ENCODE measurements at regions not wholly inside any gene's neighbourhood (a gene's known extent, or its start where the extent isn't known, plus 50 kb on each side); places are given as distances from the start of the nearest gene placed in this dataset.

DNA sequence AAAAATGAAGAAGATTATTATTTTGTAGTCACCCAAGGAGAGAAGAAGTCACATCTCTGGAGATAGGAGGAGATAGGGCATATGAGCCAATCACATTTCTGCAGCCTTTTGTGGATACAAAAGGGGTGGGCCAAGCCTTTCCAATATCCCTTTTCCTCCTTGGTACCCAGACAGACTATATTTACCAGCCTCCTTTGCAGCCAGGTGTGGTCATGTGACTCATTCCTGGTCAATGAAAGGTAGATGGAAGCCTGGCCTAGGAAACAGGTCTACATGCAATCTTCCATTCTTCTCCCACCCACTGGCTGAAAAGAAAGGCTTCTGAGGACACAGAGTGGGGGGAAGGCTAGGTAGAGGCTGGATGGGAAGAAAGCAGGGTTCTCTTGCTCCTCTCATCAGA is 58.1 kb upstream of the ERG start:
- intact Hi-C loops (cut with micrococcal nuclease), result no loop called here

DNA sequence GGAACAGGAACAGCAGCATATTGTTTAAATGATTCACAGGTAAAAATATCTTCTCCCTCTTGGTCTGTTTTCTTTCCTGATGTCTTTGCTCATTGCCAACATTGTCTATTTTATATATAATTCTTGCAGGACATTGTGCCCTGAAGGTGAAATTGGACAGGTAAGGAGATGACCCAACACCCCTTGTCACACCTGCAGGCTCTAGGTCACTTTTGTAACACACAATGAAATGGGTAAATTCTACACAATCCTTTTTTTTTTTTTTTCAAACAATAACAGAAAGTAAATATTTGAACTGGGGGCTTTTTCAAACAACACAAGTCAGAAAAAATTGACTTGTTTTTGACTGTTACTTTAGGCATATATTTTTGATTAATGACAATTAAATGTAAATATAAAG is 62.9 kb upstream of the ERG start:
- intact Hi-C loops (cut with micrococcal nuclease), result no loop called here

DNA sequence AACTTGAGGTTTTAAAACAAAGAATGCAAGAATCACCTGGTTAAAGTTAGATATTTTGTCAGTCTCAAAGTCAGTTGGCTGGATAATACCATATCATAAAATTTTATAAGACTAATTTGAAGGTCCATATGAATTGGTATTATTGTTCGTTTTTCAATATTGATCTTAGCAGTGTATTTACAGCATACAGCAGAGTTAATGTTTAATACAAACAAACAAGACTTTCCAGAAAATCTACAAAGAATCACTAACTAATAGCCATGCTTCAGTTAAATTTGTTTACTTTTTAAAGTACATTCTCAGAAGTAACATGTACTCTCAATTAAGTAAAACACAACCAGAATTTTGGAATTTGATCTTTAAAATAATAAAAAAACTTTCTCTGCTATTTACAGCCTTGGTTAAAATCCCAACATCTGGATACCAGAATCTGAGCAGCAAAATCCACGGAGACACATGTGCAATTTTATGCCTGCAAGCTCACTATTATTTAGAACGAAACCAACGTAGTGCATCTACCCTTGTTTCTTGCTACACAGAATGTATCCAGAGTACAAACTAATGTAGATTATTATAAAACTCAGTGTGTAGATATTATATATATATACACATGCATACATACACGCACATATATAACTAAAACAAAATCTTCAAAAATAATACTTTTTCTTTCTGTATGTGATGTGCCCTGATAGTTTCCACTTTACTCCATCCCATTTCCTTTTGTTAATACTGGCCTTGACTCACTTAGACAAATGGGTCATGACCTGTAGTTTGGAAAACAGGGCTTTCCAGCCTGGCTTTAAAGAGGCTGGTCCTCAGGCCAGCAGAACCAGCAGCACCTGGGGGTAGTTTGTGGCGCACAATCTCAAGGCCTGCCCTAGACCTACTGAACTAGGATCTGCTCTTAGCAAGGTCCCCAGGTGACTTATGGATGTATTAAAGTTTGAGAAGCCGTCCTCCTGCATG is 63.6 kb upstream of the ERG start:
- intact Hi-C loops (cut with micrococcal nuclease), result no loop called here

DNA sequence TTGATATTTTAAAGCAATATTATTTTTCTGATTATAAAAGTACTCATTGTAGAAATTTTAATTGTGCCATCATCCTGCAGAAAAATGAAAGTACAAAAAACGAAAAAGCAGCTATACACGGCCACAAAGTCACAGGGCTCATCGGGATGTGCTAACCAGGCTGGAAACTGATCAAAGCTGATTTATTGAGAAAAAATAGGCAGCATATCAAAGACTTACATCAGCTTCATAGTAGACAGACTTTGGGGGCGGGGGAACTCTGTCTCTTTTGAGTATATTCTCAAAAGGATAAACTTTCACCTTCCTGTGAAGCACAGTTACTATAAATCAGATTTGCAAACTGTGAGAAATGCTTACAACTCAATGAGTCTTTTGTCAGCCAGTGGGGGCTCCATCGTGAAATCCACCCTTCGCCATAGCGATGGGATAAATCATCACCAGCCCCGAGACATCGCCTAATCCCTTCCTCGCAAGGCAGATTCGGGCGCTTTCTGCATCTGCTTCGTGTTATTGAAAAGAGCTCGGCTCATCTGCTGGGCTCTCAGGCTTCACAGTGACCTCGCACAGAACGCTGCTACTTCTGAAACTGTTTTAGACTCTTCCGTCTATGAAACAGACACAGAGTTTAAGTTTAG is 69.2 kb upstream of the ERG start:
- intact Hi-C loops (cut with micrococcal nuclease), result no loop called here

DNA sequence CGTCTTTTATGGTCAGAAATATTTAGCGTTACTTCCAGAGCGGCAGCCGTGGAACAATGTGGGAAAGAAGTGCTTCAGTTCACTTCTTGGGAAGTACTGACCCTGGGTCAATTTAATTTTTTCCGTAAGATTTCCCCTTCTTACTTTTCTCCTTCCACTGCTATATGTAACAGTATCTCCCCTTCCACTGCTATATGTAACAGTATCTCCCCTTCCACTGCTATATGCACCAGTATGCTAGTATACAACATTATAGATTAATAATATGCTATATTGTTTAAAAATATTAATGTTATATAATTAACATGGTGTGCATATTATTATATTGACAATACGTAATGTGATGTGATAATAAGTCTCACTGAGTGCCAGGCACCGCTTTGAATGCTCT is 69.7 kb upstream of the ERG start:
- intact Hi-C loops (cut with micrococcal nuclease), result no loop called here

DNA sequence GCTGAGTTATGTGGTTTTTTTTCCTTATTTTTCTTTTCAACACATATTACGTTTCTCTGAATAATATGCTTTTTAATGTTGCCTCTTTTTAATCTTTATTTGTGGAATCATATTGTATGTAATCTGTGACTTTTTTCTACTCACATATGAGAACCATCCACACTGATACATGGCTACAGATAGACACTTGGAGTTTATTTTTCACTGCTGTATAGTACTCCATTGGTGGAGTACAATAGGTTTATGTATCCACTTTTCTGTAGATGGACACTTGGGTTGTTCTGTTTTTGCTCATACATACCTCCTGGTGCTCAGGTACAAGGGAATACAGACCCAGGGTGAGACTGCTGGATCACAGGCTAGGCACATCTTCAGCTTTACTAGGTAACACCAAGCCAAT is 71.5 kb upstream of the ERG start:
- intact Hi-C loops (cut with micrococcal nuclease), result no loop called here

DNA sequence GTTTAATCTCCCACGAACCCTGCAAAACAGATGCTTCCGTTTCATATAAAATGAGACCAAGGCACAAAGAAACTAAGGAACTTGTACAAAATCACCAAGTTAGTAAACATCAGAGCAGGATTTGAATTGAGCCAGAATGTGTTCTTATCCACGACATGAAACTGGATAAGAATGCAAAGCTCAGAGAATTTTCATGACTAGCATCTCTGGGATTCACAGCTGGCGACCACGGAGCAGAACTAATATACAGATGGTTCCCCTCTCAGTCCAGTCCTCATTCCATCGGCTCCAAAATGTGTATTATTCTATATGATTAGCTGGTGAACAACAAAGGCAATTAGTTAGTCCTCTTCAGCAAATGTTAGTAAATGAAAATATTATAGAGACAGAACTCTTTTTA is 72.3 kb upstream of the ERG start:
- intact Hi-C loops (cut with micrococcal nuclease), result no loop called here

DNA sequence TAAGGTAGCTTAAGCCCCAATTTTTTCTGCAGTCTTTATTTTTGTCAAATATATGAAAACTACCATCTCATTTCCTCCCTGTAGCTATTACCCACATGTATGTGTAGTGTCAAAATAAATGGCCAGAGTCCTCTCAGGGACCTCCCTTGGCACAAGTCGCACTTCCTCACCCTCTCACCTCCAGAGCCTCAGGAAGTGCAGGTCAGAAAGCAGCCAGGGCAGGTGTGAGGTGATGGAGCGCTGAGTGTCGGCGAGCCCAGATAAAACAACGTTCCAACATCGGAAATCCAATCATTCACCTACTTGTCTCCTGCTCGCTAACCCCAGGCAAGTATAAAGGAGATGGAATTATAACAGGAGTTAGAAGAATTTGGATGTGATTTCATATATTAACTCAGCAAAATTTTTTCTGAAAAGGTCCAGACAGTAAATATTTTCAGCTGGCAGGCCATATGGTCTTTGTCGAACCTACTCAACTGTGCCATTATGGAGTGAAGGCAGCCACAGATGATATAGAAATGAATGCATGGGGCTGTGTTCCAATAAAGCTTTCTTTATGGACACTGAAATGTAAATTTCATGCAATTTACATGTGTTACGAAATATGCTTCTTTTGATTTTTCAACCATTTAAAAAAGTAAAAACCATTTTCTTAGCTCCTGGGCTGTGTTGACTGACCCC is 76.8 kb upstream of the ERG start:
- intact Hi-C loops (cut with micrococcal nuclease), result no loop called here

DNA sequence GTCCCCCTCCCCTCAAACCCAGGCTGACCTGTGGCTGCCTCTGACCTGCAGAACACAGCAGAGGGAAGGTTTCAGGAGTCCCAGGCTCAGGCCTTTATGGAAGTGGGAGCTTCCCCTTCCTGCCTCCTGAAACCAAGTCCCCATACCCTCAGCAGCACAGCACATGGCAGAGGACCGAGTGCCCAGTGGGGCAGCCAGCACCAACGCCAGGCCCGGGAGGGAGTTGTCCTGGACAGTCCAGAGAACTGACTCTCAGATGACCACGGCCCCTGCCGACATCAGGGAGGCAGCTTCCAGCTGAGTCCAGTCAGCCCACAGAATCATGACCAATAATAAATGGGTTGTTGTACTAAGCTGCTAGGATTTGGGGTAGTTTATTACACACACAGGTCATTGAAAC is 79.6 kb upstream of the ERG start:
- intact Hi-C loops (cut with micrococcal nuclease), result no loop called here

DNA sequence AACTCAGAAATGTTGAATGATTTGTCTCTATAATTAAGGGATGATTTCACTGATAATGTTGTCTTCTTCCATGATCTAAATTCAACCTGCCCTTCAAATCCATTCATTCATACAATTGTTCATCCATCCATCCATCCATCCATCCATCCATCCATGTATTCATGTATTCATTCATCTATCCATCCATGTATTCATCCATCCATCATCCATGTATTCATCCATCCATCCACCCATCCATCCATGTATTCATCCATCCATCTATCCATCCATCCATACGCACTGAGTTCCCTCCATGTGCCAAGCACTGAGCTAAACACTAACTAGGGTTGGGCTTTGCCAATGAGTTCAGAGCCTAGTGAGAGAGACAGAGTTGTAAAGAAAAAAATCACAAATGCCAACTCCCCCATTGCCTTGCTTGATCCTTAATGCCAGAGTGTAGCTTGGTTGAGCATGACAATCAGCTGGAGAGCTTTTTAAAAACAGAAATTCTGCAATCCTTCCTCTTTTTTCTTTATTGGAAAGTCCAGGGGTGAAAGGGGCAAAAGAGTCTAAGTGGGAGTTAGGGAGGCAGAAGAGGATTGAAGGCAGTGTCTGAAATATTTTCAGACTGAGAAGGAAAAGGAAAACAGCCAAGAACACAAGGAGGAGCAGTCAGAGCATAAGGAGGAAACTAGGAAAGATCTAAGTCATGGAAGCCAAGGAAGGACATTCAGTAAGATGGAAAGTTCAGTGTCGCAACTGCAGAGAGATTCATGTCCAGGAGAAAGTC is 92.4 kb upstream of the ERG start:
- intact Hi-C loops (cut with micrococcal nuclease), result no loop called here

DNA sequence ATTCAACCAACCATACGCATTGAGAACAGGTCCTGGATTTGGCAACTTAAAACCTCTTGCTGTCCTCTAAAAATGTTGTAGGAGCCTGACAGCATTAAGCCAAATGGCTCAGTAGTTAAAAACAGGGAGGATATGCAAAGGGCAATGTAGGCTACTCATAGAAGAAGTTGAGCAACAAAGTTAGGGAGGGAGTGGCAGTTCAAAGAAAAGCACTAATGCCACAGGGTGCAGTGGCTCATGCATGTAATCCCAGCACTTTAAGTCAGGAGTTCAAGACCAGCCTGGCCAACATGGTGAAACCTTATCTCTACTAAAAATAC is 92.9 kb upstream of the ERG start:
- intact Hi-C loops (cut with micrococcal nuclease), result no loop called here

DNA sequence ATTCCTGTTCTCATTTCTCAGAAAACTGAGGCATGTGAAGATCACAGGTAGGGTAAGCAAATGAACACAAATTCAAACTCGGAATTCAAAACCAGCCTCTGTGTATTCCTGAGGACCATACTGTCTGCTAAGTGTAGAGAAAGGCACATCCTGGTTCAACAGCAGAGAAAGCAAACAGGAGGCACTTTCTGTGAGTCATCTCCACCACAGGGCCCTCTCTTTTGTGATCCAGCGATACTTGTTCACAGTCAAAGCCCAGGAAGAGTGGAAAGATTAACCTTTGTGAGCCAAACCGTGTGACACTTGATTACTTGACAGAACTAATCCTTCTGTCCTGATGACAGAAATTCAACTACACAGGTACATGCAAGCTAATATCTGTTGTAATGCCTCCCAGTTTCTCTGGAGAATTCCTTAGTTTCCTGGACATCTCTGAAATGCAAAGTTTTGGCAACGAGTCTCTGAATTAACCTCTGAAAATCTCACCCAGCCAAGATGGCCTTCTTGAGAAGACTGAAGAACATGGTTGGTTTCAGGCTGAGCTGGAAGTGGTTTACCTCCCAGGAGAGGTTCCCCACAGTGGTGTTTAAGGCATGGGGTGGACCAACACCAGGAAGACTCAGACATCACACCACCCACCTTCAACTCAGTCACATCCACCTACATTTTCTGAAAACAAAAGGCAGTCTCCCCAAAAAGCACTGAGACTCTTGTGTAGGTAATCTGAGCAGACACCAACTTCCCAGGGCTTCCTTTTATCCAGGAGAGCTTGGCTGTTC is 98.2 kb upstream of the ERG start:
- intact Hi-C loops (cut with micrococcal nuclease), result no loop called here

DNA sequence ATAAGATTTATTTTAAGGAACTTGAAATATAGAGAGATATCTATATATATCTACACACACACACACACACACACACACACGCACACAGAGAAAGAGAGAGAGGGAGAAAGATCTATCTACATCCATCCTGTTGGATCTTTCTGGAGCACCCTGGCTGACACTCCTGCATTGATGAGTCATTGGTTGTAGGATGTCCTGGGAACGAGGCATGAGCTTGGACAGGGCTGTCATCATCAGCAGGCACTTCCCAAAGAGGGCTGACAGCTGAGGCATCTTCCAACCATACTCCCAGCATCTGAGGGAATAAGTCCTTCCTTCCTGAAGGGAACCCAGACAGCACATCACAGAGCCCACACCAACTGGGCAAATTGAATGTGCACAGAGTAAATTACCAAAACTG is 99.1 kb upstream of the ERG start:
- intact Hi-C loops (cut with micrococcal nuclease), result no loop called here

DNA sequence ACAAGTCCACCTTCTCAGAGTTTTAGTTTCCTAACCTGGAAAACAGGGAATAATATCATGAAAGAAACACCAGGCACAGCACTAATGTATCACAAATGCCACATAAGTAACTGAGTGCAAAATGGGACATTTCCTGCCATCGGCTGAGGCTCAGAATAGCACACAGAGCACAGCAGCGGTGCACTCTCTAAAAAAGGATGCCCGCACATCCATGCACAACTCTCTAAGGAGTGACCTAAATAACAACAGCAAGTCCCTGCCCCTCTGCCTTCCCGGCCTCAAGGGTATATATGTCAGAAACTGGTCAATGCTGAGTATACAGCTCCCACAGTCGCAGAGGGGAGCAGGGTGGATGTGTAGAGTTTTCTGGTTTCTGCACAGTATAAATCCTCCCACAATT is 100.1 kb upstream of the ERG start:
- intact Hi-C loops (cut with micrococcal nuclease), result no loop called here

DNA sequence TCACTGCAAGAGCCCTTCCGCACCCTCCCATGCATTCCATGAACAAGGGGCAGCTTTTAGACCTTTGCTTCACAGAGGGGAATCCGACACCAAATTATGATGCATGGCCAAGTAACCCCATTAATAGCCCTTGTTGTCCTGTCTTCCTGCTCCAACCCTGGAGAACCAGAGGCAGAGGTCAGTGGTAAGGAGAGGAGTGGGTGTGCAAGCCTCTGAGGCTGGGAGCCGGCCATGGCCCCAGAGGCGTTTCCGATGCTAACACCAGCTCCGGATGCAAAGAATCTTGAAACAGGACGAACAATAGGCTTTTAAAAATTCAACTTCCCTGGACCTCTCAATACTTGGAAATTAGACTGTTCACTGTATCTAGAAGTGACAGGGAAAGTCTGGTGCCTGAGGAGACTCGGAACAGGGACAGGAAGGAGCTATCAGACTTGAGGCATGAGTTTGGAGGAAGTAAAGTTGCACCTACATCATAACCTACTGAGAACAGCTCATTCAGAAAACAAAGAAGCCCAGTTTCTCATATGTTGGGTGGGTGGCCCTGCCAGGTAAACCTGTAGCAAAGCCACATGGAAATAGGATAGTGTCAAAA is 101.2 kb upstream of the ERG start:
- intact Hi-C loops (cut with micrococcal nuclease), result no loop called here

DNA sequence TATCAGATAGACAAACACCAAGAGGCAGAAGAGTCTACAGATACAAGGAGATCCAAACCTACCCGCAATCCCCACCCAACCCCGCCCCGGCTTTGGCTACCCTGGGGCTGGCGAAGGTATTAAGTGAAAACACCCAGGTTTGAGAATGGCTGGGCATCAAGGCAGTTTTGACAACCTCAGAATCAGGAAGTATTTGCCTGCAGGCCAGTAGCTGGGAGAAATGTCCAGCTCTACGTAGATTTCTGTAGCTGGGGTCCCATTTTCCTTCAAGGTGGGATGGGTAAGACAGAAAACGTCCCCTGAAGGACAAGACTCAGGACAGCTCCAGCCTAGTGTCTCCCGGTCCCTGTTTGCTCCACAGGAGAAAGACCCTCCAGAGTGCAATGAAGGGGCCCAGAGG is 101.8 kb upstream of the ERG start:
- intact Hi-C loops (cut with micrococcal nuclease), result no loop called here

DNA sequence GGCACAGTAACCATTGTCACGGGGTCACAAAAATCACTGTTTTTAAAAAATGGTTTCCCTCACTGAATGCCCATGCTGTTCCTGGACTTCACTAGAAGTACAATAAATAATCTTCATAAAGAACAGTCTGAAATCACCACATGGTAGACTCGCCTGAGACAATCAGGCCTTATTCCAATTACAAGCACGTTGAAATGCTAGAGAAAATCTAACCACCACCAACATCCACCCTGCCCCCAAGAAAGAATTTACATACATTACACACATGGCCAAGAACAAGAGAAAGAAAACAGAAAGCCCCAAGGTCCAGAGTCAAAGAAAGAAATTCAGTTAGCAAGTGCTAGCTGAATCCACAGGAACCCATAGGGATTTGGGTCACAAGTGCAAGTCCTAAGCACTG is 107.0 kb upstream of the ERG start:
- intact Hi-C loops (cut with micrococcal nuclease), result no loop called here

DNA sequence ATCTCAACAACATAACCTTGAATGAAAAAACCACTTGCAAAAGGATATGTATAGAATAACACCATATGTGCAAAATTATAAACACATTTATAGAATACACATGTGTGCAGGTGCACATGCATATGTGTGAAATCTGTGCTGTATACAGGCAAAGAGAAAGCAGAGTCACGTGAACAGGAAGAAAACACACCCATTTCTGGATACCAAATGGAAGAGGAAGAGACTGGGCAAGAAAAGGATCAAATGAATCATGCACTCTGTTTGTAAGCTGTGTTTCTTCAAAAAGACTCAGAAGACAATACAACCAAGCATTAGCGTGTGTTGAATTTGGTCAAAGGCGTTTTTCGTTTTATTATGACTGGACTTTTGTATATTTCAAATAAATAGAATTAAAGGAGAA is 111.3 kb upstream of the ERG start:
- intact Hi-C loops (cut with micrococcal nuclease), result no loop called here

DNA sequence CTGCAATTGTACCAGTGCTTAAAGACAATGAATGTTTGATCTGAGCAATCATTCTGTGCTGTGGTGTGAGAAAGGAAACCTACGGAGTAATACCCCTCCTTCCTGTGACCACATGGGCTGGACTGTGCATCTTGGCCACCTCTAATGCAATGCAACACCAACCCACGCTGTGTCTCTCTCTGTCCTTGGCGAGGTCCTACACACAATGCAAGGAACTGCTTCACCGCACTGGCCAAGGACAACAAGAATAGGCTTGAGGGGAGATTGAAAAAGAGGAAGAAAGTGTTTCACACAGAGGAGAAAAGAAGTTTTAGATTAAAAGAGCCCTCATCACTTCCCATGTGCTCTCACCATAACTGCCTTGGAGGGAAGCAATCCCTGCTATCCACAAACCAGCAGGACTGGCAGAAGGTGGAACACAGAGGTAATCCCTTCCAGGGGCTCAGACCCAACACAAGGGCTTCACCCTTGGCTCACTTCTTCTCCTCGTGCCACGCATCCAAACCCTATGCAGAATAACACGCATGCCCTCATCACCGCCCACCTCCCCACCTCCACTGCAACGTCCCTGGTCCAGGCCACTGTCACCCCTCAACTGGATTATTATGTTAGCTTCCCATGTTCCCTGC is 112.5 kb upstream of the ERG start:
- intact Hi-C loops (cut with micrococcal nuclease), result no loop called here

DNA sequence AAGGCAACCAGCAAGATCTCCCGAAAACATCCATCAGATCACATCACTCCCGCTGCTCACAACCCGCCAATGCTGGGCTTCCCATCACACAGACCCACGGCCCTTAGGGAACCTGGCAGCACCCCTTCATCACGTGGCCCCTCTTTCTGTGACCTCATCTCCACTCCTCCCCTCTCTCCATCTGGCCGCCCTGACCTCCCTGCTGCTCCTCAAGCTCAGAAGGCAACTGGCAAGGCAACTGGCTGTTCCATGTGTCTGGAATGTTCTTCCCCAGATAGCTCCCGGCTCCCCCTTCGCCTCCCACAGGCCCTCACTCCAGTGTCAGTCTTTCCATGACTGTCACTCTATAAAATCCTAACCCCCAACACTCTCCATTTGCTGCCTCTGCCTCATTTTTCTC is 113.0 kb upstream of the ERG start:
- intact Hi-C loops (cut with micrococcal nuclease), result no loop called here
